WTC11 (cell line): ENCODE measurements at regions not wholly inside any gene's neighbourhood (a gene's known extent, or its start where the extent isn't known, plus 50 kb on each side); places are given as distances from the start of the nearest gene placed in this dataset.

Experiments used
- ATAC-seq: fragments of 200-7000 bp; cut with Tn5 transposase; 2 replicates; pipeline ENCODE4 v1.10.0; 2021; ENCODE audit warnings: mild to moderate bottlenecking, moderate library complexity
- CTCF ChIA-PET: fragments of 300-600 bp; sonication (Branson Sonifier 250); formaldehyde crosslinking; loops from one replicate; lab custom pipeline; 2021; ENCODE audit warnings: antibody characterized with exemption; lab: Charles Lee
- POLR2A ChIA-PET: fragments of 350-600 bp; sonication (Branson Sonifier 250); formaldehyde crosslinking; loops from one replicate; lab custom pipeline; 2021; ENCODE audit warnings: antibody characterized with exemption; lab: Charles Lee
- DNase-seq: peaks from one replicate; pipeline ENCODE4 v3.0.0; 2021; ENCODE audit warnings: low spot score
- H3K27ac Mint-ChIP-seq: 2 replicates; pipeline ENCODE4 v1.8.0; 2021; ENCODE audit warnings: mixed read lengths
- H3K27me3 Mint-ChIP-seq: 2 replicates; pipeline ENCODE4 v1.8.0; 2021; ENCODE audit warnings: low read depth, mild to moderate bottlenecking, moderate library complexity, mixed read lengths
- H3K36me3 Mint-ChIP-seq: 2 replicates; pipeline ENCODE4 v1.8.0; 2021; ENCODE audit warnings: mixed read lengths
- H3K4me1 Mint-ChIP-seq: 2 replicates; pipeline ENCODE4 v1.8.0; 2022; ENCODE audit warnings: mixed read lengths
- H3K4me3 Mint-ChIP-seq: 2 replicates; pipeline ENCODE4 v1.8.0; 2021; ENCODE audit warnings: mild to moderate bottlenecking, moderate library complexity, mixed read lengths
- H3K9me3 Mint-ChIP-seq: 2 replicates; pipeline ENCODE4 v1.8.0; 2021; ENCODE audit warnings: mixed read lengths
- ATF1 ChIP-seq: sonication (generic); formaldehyde crosslinking; IDR thresholded peaks from 2 replicates; pipeline ENCODE4 v1.8.1; 2023; ENCODE audit warnings: mild to moderate bottlenecking, moderate library complexity, missing genetic modification reagents
- FOXP1 ChIP-seq: sonication (generic); formaldehyde crosslinking; IDR thresholded peaks from 2 replicates; pipeline ENCODE4 v1.8.0; 2022; ENCODE audit warnings: missing genetic modification reagents, mild to moderate bottlenecking, moderate library complexity, borderline replicate concordance
- GRHL2 ChIP-seq: fragments of 250-450 bp; sonication (Bioruptor Pico); IDR thresholded peaks from 2 replicates; pipeline ENCODE4 v1.8.0; 2022; ENCODE audit warnings: mild to moderate bottlenecking, moderate library complexity; ENCODE audit not compliant: insufficient replicate concordance, severe bottlenecking
- IRF2 ChIP-seq: sonication (generic); formaldehyde crosslinking; IDR thresholded peaks from 2 replicates; pipeline ENCODE4 v1.8.0; 2022; ENCODE audit warnings: low read depth, missing genetic modification reagents, borderline replicate concordance
- MXD4 ChIP-seq: fragments of 250-450 bp; sonication (Bioruptor Pico); IDR thresholded peaks from 2 replicates; pipeline ENCODE4 v1.8.0; 2021; ENCODE audit warnings: mild to moderate bottlenecking, moderate library complexity, borderline replicate concordance
- MYBL2 ChIP-seq: sonication (generic); formaldehyde crosslinking; IDR thresholded peaks from 2 replicates; pipeline ENCODE4 v1.8.1; 2023; ENCODE audit warnings: mild to moderate bottlenecking, moderate library complexity, missing genetic modification reagents
- TCF7 ChIP-seq: sonication (generic); formaldehyde crosslinking; IDR thresholded peaks from 2 replicates; pipeline ENCODE4 v1.8.0; 2022; ENCODE audit warnings: mild to moderate bottlenecking, low read depth, missing genetic modification reagents, moderate library complexity
- TEAD4 ChIP-seq: sonication (generic); formaldehyde crosslinking; IDR thresholded peaks from 2 replicates; pipeline ENCODE4 v1.8.0; 2022; ENCODE audit warnings: mild to moderate bottlenecking, missing genetic modification reagents
- ZNF263 ChIP-seq: sonication (generic); formaldehyde crosslinking; IDR thresholded peaks from 2 replicates; pipeline ENCODE4 v1.8.1; 2022; ENCODE audit warnings: low read depth, mild to moderate bottlenecking, moderate library complexity, missing genetic modification reagents
- ZNF317 ChIP-seq: sonication (generic); formaldehyde crosslinking; IDR thresholded peaks from 2 replicates; pipeline ENCODE4 v1.8.1; 2023; ENCODE audit warnings: low read depth, mild to moderate bottlenecking, moderate library complexity, missing genetic modification reagents, borderline replicate concordance
- ZNF396 ChIP-seq: fragments of 250-450 bp; sonication (Bioruptor Pico); IDR thresholded peaks from 2 replicates; pipeline ENCODE4 v1.8.0; 2021; ENCODE audit warnings: mild to moderate bottlenecking, moderate library complexity, borderline replicate concordance
- ZNF416 ChIP-seq: fragments of 250-450 bp; sonication (Bioruptor Pico); IDR thresholded peaks from 2 replicates; pipeline ENCODE4 v1.9.0; 2021; ENCODE audit warnings: mild to moderate bottlenecking, inconsistent platforms
- TF ChIP-seq, protein P1 (sequence below): fragments of 250-450 bp; sonication (Bioruptor Pico); IDR thresholded peaks from 2 replicates; pipeline ENCODE4 v2.1.2; 2022; ENCODE audit warnings: mild to moderate bottlenecking, moderate library complexity
- TF ChIP-seq, protein P2 (sequence below): sonication (generic); formaldehyde crosslinking; conservative IDR thresholded peaks from 2 replicates; pipeline ENCODE4 v1.8.1; 2023; ENCODE audit warnings: mild to moderate bottlenecking, low read depth, missing genetic modification reagents, moderate library complexity
- TF ChIP-seq, protein P3 (sequence below): sonication (generic); formaldehyde crosslinking; IDR thresholded peaks from 2 replicates; pipeline ENCODE4 v1.8.1; 2023; ENCODE audit warnings: mild to moderate bottlenecking, missing genetic modification reagents, borderline replicate concordance
- TF ChIP-seq, protein P4 (sequence below): sonication (generic); formaldehyde crosslinking; IDR thresholded peaks from 2 replicates; pipeline ENCODE4 v1.8.1; 2023; ENCODE audit warnings: mild to moderate bottlenecking, missing genetic modification reagents, moderate library complexity
- TF ChIP-seq, protein P5 (sequence below): sonication (generic); formaldehyde crosslinking; IDR thresholded peaks from 2 replicates; pipeline ENCODE4 v1.8.0; 2022; ENCODE audit warnings: mild to moderate bottlenecking, missing genetic modification reagents
- TF ChIP-seq, protein P6 (sequence below): fragments of 250-450 bp; sonication (Bioruptor Pico); IDR thresholded peaks from 2 replicates; pipeline ENCODE4 v1.8.0; 2021; ENCODE audit warnings: mild to moderate bottlenecking
- TF ChIP-seq, protein P7 (sequence below): sonication (generic); formaldehyde crosslinking; IDR thresholded peaks from 2 replicates; pipeline ENCODE4 v1.8.1; 2022; ENCODE audit warnings: mild to moderate bottlenecking, missing genetic modification reagents, moderate library complexity, borderline replicate concordance

DNA sequence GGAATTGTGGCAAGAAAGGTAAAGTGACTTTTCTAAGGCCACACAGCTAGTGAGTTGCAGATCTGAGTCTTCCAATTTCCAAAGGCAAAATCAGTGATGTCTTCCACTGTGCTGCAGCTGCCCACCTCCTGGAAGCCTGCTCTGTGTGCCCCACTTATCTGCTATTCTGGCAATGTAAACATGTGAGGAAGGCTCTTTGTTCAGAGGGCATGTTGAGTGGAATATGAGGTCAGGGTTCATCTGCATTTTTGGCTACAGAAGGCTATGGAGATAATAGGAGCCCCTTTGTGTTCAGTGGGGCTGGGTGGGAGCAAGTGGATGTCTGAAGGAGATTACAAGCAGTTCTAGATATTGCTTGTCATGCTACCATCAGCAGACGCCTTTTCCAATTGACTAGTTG, 396.2 kb downstream of the BUD13 start (continued):
- TF ChIP-seq, protein P1, sequence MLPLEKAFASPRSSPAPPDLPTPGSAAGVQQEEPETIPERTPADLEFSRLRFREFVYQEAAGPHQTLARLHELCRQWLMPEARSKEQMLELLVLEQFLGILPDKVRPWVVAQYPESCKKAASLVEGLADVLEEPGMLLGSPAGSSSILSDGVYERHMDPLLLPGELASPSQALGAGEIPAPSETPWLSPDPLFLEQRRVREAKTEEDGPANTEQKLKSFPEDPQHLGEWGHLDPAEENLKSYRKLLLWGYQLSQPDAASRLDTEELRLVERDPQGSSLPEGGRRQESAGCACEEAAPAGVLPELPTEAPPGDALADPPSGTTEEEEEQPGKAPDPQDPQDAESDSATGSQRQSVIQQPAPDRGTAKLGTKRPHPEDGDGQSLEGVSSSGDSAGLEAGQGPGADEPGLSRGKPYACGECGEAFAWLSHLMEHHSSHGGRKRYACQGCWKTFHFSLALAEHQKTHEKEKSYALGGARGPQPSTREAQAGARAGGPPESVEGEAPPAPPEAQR (CRISPR knock-in tag), result no peak
- TF ChIP-seq ATF1 (CRISPR knock-in tag) (no peak), ZNF317 (no peak), GRHL2 (no peak), ZNF263 (CRISPR knock-in tag) (no peak), MXD4 (no peak), FOXP1 (CRISPR knock-in tag) (no peak), TCF7 (no peak)
- TF ChIP-seq, protein P2, sequence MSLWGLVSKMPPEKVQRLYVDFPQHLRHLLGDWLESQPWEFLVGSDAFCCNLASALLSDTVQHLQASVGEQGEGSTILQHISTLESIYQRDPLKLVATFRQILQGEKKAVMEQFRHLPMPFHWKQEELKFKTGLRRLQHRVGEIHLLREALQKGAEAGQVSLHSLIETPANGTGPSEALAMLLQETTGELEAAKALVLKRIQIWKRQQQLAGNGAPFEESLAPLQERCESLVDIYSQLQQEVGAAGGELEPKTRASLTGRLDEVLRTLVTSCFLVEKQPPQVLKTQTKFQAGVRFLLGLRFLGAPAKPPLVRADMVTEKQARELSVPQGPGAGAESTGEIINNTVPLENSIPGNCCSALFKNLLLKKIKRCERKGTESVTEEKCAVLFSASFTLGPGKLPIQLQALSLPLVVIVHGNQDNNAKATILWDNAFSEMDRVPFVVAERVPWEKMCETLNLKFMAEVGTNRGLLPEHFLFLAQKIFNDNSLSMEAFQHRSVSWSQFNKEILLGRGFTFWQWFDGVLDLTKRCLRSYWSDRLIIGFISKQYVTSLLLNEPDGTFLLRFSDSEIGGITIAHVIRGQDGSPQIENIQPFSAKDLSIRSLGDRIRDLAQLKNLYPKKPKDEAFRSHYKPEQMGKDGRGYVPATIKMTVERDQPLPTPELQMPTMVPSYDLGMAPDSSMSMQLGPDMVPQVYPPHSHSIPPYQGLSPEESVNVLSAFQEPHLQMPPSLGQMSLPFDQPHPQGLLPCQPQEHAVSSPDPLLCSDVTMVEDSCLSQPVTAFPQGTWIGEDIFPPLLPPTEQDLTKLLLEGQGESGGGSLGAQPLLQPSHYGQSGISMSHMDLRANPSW, result no peak
- TF ChIP-seq, protein P3, sequence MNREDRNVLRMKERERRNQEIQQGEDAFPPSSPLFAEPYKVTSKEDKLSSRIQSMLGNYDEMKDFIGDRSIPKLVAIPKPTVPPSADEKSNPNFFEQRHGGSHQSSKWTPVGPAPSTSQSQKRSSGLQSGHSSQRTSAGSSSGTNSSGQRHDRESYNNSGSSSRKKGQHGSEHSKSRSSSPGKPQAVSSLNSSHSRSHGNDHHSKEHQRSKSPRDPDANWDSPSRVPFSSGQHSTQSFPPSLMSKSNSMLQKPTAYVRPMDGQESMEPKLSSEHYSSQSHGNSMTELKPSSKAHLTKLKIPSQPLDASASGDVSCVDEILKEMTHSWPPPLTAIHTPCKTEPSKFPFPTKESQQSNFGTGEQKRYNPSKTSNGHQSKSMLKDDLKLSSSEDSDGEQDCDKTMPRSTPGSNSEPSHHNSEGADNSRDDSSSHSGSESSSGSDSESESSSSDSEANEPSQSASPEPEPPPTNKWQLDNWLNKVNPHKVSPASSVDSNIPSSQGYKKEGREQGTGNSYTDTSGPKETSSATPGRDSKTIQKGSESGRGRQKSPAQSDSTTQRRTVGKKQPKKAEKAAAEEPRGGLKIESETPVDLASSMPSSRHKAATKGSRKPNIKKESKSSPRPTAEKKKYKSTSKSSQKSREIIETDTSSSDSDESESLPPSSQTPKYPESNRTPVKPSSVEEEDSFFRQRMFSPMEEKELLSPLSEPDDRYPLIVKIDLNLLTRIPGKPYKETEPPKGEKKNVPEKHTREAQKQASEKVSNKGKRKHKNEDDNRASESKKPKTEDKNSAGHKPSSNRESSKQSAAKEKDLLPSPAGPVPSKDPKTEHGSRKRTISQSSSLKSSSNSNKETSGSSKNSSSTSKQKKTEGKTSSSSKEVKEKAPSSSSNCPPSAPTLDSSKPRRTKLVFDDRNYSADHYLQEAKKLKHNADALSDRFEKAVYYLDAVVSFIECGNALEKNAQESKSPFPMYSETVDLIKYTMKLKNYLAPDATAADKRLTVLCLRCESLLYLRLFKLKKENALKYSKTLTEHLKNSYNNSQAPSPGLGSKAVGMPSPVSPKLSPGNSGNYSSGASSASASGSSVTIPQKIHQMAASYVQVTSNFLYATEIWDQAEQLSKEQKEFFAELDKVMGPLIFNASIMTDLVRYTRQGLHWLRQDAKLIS, result no peak
- TF ChIP-seq, protein P4, sequence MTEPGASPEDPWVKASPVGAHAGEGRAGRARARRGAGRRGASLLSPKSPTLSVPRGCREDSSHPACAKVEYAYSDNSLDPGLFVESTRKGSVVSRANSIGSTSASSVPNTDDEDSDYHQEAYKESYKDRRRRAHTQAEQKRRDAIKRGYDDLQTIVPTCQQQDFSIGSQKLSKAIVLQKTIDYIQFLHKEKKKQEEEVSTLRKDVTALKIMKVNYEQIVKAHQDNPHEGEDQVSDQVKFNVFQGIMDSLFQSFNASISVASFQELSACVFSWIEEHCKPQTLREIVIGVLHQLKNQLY, result no peak
- TF ChIP-seq, all 79 proteins: peak for 0

DNA sequence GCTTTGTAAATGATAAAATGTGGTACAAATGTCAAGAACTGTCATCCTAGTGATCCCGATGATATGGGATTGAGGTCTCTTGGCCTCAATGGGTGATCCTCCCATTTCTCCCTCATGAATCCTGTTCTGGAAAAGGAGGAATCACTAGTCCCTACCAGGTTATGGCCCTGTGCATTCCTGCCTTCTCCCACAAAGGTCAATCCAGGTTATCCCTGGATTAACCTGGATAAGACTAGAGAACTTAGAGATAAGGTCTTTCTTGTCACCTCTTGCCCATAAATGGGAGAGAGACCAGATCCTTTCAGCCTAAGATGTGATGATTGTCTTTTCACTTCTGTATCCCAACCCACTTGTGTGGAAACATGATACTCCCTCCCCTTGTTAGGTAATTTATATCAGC, 396.7 kb downstream of the BUD13 start:
- H3K27me3 Mint-ChIP-seq, result no peaks in the 10 kb centered on the region
- peaks cover 14% of the 10 kb centered on the region for H3K9me3 Mint-ChIP-seq
- ATAC-seq, result no peak
- H3K4me1 Mint-ChIP-seq, result peaks cover 30% of the 10 kb centered on the region
- DNase-seq, result no peak
- 0 out of 2 replicates have a peak, but pooled peaks cover 6% of the 10 kb centered on the region for H3K36me3 Mint-ChIP-seq
- ChIA-PET CTCF (interaction anchor here (0.9 kb wide), 1 partner anchor 123 kb away, joined by 6 read pairs; no protein-coding TSS in a partner anchor), POLR2A (no interaction called here)
- no peak overlapping the region for H3K4me3 Mint-ChIP-seq
- H3K27ac Mint-ChIP-seq, result no peak overlapping the region
- no peak for TF ChIP-seq TEAD4
- TF ChIP-seq, protein P5, sequence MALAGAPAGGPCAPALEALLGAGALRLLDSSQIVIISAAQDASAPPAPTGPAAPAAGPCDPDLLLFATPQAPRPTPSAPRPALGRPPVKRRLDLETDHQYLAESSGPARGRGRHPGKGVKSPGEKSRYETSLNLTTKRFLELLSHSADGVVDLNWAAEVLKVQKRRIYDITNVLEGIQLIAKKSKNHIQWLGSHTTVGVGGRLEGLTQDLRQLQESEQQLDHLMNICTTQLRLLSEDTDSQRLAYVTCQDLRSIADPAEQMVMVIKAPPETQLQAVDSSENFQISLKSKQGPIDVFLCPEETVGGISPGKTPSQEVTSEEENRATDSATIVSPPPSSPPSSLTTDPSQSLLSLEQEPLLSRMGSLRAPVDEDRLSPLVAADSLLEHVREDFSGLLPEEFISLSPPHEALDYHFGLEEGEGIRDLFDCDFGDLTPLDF (CRISPR knock-in tag), result no peak
- no peak for TF ChIP-seq MYBL2 (CRISPR knock-in tag)
- TF ChIP-seq ZNF416, result no peak
- no peak for TF ChIP-seq IRF2 (CRISPR knock-in tag)
- no peak for TF ChIP-seq ATF1 (CRISPR knock-in tag)
- TF ChIP-seq ZNF396 (CRISPR knock-in tag), result no peak
- TF ChIP-seq, protein P6, sequence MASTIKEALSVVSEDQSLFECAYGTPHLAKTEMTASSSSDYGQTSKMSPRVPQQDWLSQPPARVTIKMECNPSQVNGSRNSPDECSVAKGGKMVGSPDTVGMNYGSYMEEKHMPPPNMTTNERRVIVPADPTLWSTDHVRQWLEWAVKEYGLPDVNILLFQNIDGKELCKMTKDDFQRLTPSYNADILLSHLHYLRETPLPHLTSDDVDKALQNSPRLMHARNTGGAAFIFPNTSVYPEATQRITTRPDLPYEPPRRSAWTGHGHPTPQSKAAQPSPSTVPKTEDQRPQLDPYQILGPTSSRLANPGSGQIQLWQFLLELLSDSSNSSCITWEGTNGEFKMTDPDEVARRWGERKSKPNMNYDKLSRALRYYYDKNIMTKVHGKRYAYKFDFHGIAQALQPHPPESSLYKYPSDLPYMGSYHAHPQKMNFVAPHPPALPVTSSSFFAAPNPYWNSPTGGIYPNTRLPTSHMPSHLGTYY, result no peak
- TF ChIP-seq, protein P7, sequence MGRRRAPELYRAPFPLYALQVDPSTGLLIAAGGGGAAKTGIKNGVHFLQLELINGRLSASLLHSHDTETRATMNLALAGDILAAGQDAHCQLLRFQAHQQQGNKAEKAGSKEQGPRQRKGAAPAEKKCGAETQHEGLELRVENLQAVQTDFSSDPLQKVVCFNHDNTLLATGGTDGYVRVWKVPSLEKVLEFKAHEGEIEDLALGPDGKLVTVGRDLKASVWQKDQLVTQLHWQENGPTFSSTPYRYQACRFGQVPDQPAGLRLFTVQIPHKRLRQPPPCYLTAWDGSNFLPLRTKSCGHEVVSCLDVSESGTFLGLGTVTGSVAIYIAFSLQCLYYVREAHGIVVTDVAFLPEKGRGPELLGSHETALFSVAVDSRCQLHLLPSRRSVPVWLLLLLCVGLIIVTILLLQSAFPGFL (CRISPR knock-in tag), result no peak
